ENCODE measurements at regions not wholly inside any gene's neighbourhood (a gene's known extent, or its start where the extent isn't known, plus 50 kb on each side); places are given as distances from the start of the nearest gene placed in this dataset.

DNA sequence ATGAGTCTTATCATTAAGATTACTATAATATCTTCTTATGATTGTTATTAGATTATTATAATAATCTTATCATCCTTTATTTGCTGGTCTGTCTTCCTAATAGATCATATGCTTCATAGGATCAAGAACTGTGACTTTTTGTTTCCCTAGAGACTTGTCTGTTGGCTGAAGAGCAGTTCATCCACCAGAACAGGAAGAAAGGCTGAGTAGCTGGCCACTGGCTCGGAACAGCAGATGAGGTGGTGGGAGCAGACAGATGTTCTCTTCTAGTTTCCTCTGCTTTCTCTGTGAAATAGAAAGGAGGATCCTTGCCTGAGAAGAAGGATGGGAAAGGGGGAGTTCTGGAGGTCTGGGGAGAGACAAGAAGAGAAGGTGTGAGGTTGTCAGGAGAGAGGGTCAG lies 120.0 kb downstream of the CCNA1 start:
- no peak overlapping the region for H3K27ac Mint-ChIP-seq
- TF ChIP-seq, protein P1, sequence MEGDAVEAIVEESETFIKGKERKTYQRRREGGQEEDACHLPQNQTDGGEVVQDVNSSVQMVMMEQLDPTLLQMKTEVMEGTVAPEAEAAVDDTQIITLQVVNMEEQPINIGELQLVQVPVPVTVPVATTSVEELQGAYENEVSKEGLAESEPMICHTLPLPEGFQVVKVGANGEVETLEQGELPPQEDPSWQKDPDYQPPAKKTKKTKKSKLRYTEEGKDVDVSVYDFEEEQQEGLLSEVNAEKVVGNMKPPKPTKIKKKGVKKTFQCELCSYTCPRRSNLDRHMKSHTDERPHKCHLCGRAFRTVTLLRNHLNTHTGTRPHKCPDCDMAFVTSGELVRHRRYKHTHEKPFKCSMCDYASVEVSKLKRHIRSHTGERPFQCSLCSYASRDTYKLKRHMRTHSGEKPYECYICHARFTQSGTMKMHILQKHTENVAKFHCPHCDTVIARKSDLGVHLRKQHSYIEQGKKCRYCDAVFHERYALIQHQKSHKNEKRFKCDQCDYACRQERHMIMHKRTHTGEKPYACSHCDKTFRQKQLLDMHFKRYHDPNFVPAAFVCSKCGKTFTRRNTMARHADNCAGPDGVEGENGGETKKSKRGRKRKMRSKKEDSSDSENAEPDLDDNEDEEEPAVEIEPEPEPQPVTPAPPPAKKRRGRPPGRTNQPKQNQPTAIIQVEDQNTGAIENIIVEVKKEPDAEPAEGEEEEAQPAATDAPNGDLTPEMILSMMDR (IDR thresholded peaks at IDR 0.05; ENCODE audit: unreplicated experiment in 3 of 3), result no peak
- H3K27me3 Mint-ChIP-seq (ENCODE audit: low read depth), result no peaks in the 10 kb centered on the region
- H3K9me3 Mint-ChIP-seq, result no peaks in the 10 kb centered on the region
- H3K36me3 Mint-ChIP-seq (ENCODE audit: low read depth), result no peaks in the 10 kb centered on the region
- H3K4me3 Mint-ChIP-seq, result no peak overlapping the region
- H3K4me1 Mint-ChIP-seq, result peaks cover 7% of the 10 kb centered on the region

GRCh38 chr13:36553491-36553890 lies 120.3 kb upstream of the SERTM1 start:
- Mint-ChIP-seq H3K4me1 (peaks cover 7% of the 10 kb centered on the region), H3K36me3 (ENCODE audit: low read depth) (no peaks in the 10 kb centered on the region), H3K27ac (no peak overlapping the region), H3K9me3 (no peaks in the 10 kb centered on the region), H3K27me3 (ENCODE audit: low read depth) (no peaks in the 10 kb centered on the region), H3K4me3 (no peak overlapping the region)
- TF ChIP-seq, protein P1 (IDR thresholded peaks at IDR 0.05; ENCODE audit: unreplicated experiment in 3 of 3), result no peak

GRCh38 chr13:36555151-36555986 lies 118.5 kb upstream of the SERTM1 start:
- TF ChIP-seq, protein P1 (IDR thresholded peaks at IDR 0.05; ENCODE audit: unreplicated experiment in 3 of 3), result no peak
- no peaks in the 10 kb centered on the region for H3K27me3 Mint-ChIP-seq (ENCODE audit: low read depth)
- H3K4me1 Mint-ChIP-seq, result peaks cover under 1% of the 10 kb centered on the region
- no peak overlapping the region for H3K4me3 Mint-ChIP-seq
- no peaks in the 10 kb centered on the region for H3K9me3 Mint-ChIP-seq
- H3K36me3 Mint-ChIP-seq (ENCODE audit: low read depth), result no peaks in the 10 kb centered on the region
- peak overlapping the region in 1 of 3 experiments; percentile 9 for H3K27ac Mint-ChIP-seq

GRCh38 chr13:36559375-36559774 lies 114.4 kb upstream of the SERTM1 start:
- no peaks in the 10 kb centered on the region for H3K9me3 Mint-ChIP-seq
- H3K27ac Mint-ChIP-seq, result no peak overlapping the region
- H3K36me3 Mint-ChIP-seq (ENCODE audit: low read depth), result no peaks in the 10 kb centered on the region
- H3K4me3 Mint-ChIP-seq, result no peak overlapping the region
- TF ChIP-seq, protein P1 (IDR thresholded peaks at IDR 0.05; ENCODE audit: unreplicated experiment in 3 of 3), result no peak
- no peaks in the 10 kb centered on the region for H3K4me1 Mint-ChIP-seq
- H3K27me3 Mint-ChIP-seq (ENCODE audit: low read depth), result no peaks in the 10 kb centered on the region

GRCh38 chr13:36567485-36567884 lies 106.3 kb upstream of the SERTM1 start:
- Mint-ChIP-seq H3K4me1 (peaks cover 5% of the 10 kb centered on the region), H3K36me3 (ENCODE audit: low read depth) (no peaks in the 10 kb centered on the region), H3K9me3 (no peaks in the 10 kb centered on the region), H3K4me3 (no peak overlapping the region), H3K27ac (no peak overlapping the region), H3K27me3 (ENCODE audit: low read depth) (no peaks in the 10 kb centered on the region)
- TF ChIP-seq, protein P1 (IDR thresholded peaks at IDR 0.05; ENCODE audit: unreplicated experiment in 3 of 3), result no peak

- Mint-ChIP-seq H3K36me3 (ENCODE audit: low read depth) (no peaks in the 10 kb centered on the region), H3K4me1 (peaks cover 5% of the 10 kb centered on the region), H3K27me3 (ENCODE audit: low read depth) (no peaks in the 10 kb centered on the region), H3K4me3 (no peak overlapping the region), H3K9me3 (no peaks in the 10 kb centered on the region), H3K27ac (no peak overlapping the region)
- TF ChIP-seq, protein P1 (IDR thresholded peaks at IDR 0.05; ENCODE audit: unreplicated experiment in 3 of 3), result no peak
These were observed 103.3 kb upstream of the SERTM1 start for GRCh38 chr13:36570489-36570888.

Data from nephron (organoid).